HG02759 (cell line): ENCODE measurements at regions not wholly inside any gene's neighbourhood (a gene's known extent, or its start where the extent isn't known, plus 50 kb on each side); places are given as distances from the start of the nearest gene placed in this dataset.
"Not testable (repeated sequence)": the region's sequence is repeated elsewhere in the genome, so short reads cannot be mapped to it uniquely, and the experiment has no call there.

Source experiments
- ATAC-seq: cut with Tn5 transposase; IDR thresholded peaks from one replicate; pipeline ENCODE4 v1.9.1; 2021; ENCODE audit warnings: mild to moderate bottlenecking, moderate library complexity; ENCODE audit not compliant: unreplicated experiment

GRCh38 chr4:27119239-27119638, 258.6 kb downstream of the STIM2 start:
- no peak for ATAC-seq

GRCh38 chr4:27121830-27122229, 261.2 kb downstream of the STIM2 start:
- no peak for ATAC-seq

GRCh38 chr4:27123123-27123768, 262.6 kb downstream of the STIM2 start:
- ATAC-seq, result no peak

DNA sequence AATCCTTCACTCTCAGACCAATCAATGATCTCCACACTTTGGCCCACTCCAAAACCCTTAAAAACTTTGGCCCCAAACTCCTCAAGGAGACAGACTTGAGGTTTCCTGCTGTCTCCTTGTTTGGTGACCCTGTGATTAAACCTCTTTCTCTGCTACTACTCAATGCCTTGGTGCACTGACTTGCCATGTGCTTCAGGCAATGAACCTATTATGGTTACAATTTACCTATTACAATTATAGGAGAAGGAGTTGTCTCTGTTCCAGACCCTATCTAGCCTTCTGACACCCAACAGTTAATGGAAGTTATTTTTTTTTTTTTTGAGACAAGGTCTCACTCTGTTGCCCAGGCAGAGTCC, 263.1 kb downstream of the STIM2 start:
- ATAC-seq, result no peak

GRCh38 chr4:27126895-27127294, 266.3 kb downstream of the STIM2 start:
- ATAC-seq, result not testable (repeated sequence)

DNA sequence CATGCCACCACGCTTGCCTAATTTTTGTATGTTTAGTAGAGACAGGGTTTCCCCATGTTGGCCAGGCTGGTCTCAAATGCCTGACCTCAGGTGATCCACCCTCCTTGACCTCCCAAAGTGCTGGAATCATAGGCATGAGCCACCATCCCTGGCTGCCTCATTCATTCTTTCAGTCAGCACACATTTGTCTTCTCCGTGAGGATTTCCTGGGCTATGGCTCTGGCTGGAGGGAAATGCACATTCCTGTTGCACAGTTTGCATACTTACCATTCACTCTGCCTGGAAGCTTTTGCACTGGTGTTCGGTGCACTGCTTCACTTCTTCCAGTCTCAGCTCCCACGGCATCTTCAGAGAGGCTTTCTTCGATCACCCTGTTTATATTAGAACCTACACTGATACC, 267.8 kb downstream of the STIM2 start:
- ATAC-seq, result no peak

GRCh38 chr4:27129871-27130366, 269.3 kb downstream of the STIM2 start:
- no peak for ATAC-seq

DNA sequence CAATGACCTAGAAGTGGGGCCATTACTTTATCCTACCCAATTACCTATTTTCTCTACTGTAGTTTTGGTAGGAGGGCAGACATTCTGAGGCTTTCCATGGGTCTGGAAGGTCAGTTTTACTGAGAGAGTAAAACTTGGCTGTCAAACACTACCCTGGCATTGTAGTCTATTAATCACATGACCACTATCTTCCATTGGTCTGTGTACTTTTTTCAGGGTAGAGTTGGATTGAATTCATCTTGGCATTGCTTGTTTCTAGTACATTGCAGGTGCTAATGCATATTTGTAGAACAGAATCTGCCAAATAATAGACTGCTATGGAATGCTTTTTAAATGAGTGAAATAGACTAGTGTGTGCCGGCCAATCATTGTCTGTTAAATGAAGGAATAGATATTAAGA, 271.9 kb downstream of the STIM2 start:
- ATAC-seq, result no peak

DNA sequence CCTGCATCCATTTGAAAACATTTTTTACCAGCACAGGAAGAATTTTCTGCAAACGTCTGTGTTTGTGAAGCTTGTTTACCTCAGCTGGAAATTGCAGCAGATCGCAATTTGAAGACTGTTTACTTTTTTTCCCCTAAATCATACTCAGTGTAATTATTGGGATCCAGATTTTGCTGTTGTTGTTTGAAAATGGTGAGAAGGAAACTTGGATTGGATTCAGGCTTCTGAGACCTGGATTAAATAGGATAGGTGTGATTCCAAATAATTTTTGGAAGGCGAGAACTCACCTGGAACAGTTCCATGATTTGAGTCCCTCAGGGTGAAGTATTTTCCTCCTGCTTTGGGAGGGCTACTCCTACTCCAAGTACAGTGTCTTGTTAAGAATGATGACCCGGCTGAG, 279.8 kb downstream of the STIM2 start:
- ATAC-seq, result no peak

DNA sequence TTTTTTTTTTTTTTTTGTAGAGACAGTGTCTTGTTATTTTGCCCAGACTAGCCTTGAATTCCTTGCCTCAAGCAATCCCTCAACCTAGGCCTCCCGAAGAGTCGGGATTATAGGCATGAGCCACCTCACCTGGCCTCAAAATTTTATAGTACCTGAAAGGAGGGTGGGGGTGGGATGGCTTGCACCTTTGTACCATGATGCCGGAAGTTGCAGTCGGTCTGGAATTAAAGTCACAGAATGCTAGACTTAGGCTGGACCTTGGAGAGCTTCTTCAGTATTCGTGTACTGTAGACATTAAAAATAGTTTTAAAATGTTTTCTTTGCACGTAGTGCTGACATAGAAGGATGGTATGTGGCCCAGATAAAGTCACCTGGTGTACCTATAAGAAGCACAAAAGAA, 280.9 kb downstream of the STIM2 start:
- no peak for ATAC-seq

GRCh38 chr4:27142841-27143240, 282.2 kb downstream of the STIM2 start:
- ATAC-seq, result no peak

DNA sequence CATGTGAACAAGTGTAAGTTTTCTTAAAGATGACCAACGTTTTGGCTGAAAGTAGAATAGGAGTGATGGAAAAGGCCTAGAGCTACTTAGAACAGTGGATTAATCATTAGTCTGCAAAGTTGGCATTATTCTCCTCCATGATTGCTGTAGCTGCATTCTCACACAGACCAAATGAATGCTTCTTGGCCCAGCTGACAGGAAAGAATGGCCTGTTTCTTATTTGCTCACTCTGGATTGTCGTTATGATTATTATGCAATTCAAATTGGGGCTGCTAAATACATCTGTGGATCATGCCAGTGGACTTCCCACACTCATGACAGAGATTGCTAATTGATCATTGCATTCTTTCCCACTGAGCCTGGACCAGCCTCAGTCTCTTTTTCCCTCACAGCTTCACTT, 285.0 kb downstream of the STIM2 start:
- no peak for ATAC-seq

GRCh38 chr4:27148211-27148895, 287.7 kb downstream of the STIM2 start:
- no peak for ATAC-seq

GRCh38 chr4:27149541-27150212, 289.0 kb downstream of the STIM2 start:
- ATAC-seq, result no peak

DNA sequence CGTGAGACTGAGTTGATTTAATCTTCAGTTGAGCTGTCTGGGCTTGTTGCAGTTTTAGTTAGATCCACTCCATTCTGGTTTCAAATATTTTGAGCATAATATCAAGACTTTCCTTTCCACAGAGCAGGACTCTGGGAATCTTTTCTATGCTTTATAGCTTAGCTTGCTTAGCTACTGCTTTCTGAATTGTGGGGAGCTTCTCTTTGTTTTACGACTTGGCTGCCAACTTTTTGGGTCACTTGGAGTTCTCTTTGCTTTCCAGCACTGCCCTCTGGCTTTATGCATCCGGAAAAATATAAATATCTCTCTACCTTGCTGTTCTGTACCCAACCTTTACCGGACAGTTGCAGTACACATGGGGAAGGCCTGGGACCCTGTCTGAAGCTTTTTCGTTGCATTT, 292.1 kb downstream of the STIM2 start:
- no peak for ATAC-seq

- no peak for ATAC-seq
Observed at GRCh38 chr4:27154706-27155105, 294.1 kb downstream of the STIM2 start.

DNA sequence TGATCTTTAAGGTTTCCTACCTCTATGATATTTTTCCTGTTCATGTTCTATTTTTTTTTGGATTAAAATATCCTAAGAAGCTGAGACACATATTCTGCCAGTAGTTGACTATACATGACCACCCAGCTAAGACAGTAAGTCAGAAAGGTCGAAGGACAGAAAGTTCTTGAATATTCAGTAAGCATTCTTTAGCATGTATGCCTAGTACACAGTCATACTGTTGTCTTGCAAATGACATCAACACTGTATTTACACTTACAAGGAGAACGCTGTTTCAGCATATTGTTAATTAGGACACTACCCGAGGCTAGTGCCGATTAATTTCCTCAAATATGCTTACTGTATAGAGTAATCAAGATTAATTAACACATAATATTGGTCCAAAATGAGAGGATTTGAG, 300.6 kb downstream of the STIM2 start:
- no peak for ATAC-seq

- no peak for ATAC-seq
Observed at GRCh38 chr4:27168783-27169182, 308.1 kb downstream of the STIM2 start.

DNA sequence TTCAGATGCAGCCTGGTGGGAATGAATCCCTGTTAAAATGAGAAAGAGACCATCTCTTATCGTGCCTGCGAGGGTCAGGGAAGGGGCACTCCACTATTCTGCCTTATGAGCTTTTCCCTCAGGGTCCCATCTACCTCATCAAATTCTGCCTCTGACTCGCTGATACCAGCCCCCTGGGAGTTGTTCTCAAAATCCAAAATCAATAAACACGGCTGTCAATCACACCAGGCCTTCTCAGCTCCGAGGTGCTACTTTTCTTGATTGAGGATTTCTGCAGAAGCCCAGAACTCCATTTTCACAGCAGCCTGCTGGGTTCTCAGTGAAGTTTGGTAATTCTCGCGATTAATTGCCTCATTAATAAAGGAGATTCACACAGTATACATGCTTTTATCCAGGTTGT, 312.6 kb downstream of the STIM2 start:
- no peak for ATAC-seq

DNA sequence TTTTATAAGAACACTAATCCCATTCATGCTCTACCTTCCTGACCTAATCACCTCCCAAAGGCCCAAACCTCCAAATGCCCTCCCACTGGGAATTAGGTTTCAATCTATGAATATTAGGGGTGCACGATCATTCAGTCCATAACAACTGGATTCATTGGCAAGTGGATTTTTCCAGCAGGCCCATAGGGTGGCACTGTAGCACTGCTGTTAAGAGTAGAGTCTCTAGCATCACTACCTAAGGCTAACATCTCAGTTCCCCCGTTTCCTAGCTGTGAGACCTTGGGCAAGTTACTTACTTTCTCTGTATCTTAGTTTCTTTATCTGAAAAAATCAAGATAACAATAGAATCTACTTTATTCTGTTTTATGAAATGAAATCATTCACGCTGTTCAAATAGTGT, 315.8 kb downstream of the STIM2 start:
- ATAC-seq, result no peak

DNA sequence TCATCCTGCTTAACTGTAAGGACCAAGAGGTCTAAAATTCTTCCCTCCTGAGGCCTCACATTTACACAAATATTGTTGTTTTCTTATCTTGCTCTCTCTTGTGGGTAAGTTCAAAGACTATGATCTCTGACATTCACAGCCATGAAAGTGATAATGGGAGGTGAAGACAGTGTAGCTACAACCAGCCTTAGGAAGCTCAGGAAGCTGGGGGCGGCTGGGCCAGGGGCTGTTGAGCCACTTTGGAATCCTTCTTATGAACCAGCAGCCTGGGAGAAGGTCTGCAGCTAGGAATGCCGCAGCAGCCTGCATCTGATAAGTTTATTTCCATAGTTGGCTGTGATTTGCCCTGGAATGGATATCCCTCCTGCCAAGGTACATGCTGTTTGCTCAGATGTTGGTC, 316.2 kb downstream of the STIM2 start:
- ATAC-seq, result no peak

GRCh38 chr4:27178061-27178460, 317.4 kb downstream of the STIM2 start:
- ATAC-seq, result no peak
